ENCODE measurements at regions not wholly inside any gene's neighbourhood (a gene's known extent, or its start where the extent isn't known, plus 50 kb on each side); places are given as distances from the start of the nearest gene placed in this dataset.

DNA sequence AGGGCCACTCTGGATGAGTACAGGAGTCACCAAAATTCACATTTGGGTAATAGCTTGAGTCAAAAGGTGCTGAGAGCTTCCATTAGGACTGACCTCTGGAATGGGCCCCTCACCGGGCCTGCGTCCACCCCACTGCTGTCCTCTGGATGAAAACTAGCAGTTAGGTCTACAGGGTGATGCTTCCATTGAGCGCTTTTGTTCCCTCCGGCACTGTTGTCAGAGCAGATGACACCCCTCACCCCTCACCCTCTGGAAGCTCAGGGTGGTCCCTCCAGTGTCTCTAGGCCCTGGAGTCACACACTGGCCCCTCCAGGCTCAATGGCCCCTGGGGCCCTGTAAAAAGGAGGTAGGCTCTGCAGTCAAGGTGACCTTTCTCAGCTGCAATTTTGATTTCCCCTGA is 187.8 kb upstream of the GPR12 start:
- no peak overlapping the region for H3K4me3 ChIP-seq (ENCODE audit: low read depth, low read length)
- DNase-seq (ENCODE audit: low read depth) = no peak

DNA sequence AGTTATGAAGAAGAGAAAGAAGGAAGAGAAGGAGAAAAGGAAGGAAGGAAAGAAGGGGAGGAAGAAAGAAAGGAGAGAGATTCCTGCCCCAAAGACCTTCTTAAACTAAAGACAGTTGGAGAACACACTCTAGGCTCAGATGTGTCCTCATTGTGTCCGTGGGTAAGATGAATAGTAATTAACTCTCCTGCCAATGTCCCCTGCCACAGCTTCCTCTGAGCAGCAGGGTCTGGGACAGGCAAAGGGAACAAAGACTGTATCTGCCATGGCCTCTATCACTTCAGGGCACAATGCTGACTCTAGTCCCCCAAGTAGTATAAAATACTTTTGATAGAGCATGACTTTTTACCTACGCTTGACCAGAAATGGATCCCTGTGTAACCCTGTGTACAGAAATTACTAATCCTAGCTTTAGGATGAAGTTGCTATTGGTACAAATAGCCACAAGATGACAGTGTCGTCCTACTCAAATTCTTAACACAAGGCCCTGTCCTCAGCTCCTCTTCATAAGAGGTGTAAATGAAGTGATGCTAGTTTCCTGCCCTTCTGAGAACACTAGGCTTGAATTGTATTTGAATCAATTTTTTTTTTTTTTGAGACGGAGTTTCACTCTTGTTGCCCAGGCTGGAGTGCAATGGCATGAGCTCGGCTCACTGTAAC is 186.2 kb upstream of the GPR12 start:
- no peak for DNase-seq (ENCODE audit: low read depth)
- no peak overlapping the region for H3K4me3 ChIP-seq (ENCODE audit: low read depth, low read length)

- DNase-seq (ENCODE audit: low read depth) = no peak
- H3K4me3 ChIP-seq (ENCODE audit: low read depth, low read length) = no peak overlapping the region
Observed at GRCh38 chr13:26943748-26944147, 183.2 kb upstream of the GPR12 start.

- no peak for DNase-seq (ENCODE audit: low read depth)
- no peak overlapping the region for H3K4me3 ChIP-seq (ENCODE audit: low read depth, low read length)
Observed at GRCh38 chr13:26942184-26942583, 181.6 kb upstream of the GPR12 start.

GRCh38 chr13:26941345-26942174 is 181.0 kb upstream of the GPR12 start:
- H3K4me3 ChIP-seq (ENCODE audit: low read depth, low read length) = no peak overlapping the region
- peak; percentile 34 for DNase-seq (ENCODE audit: low read depth)

DNA sequence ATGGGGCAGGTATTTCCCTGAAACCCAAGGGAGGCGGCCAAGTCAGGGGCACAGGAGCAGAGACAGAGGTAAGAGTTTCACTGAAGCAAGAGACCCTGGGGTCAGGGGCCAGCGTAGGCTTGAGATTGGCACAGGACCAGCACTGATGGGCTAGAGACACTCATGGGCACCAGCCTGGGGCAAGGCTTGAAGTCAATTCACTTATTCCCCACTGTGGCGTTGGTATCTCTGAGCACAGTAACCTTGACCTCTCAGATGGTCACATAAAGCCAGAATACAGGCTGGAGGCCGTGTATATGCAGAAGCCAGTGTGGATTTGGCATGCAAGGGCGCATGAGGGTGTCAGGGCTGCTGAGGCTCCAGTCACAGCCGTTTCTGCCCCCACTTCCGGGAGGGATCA is 173.5 kb upstream of the GPR12 start:
- no peak for DNase-seq (ENCODE audit: low read depth)
- H3K4me3 ChIP-seq (ENCODE audit: low read depth, low read length) = no peak overlapping the region

- H3K4me3 ChIP-seq (ENCODE audit: low read depth, low read length) = no peak overlapping the region
Observed at GRCh38 chr13:26932465-26932864, 171.9 kb upstream of the GPR12 start.

GRCh38 chr13:26929971-26930730 is 169.6 kb upstream of the GPR12 start:
- peak overlapping the region; percentile 17 for H3K4me3 ChIP-seq (ENCODE audit: low read depth, low read length)
- no peak for DNase-seq (ENCODE audit: low read depth)

More at GRCh38 chr13:26932465-26932864, 171.9 kb upstream of the GPR12 start:
- DNase-seq (ENCODE audit: low read depth) = no peak

GRCh38 chr13:26927511-26927910 is 166.9 kb upstream of the GPR12 start:
- H3K4me3 ChIP-seq (ENCODE audit: low read depth, low read length) = no peak overlapping the region
- no peak for DNase-seq (ENCODE audit: low read depth)

DNA sequence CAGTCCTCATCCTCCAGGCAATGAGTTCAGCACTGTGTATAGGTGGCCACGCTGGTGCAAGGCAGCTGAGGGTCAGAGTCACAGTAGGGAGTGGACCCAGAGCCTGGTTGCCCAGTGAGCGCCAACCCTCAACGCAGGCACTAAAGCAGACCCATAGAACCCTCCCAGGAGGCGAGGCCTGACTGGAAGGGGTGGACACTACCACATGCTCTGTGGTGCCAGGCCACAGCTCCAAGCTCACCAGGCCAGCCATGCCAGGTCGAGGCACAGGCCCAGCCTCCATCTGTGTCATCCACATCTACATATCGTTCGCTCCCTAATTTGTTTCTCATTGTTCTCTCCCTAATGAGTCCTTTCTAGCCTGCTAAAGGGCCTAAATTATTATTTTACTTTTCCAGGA is 165.8 kb upstream of the GPR12 start:
- H3K4me3 ChIP-seq (ENCODE audit: low read depth, low read length) = no peak overlapping the region
- DNase-seq (ENCODE audit: low read depth) = no peak

DNA sequence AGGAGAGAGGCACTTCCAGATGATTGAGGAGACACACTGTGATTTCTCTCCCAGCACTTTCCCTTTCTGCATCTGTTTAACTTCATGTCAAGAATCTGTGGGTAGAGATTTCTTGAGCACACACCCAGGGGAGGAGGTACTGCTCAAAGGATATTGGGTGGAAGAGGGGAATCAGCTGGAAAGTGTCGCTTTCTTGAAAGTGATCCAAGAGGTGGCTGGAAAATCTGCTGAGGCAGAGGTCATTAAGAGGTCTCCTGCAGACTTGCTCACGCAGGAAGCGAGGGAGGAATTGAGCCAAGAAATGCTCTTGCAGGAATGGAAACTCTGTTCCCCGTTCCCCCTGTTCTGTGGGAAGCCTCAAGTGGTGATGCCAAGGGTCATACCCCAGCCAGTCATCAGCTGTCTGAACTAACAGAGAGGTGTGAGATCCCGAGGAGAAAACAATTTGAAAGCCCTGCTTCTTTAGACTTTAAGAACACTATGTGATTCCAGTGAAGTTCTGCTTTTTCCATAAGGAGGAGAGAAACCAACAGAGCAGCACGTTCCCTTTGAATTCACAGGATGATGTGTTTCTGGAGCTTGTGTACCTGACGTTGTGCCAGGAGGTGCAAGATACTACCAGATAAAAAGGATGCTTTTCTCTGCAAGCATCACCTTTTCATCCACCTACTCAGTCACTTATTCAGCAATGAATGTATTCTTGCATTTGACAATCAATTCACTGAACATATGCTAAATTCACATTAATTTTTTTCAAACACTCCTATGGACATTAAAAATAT is 163.4 kb upstream of the GPR12 start:
- H3K4me3 ChIP-seq (ENCODE audit: low read depth, low read length) = no peak overlapping the region
- peak; percentile 26 for DNase-seq (ENCODE audit: low read depth)

- H3K4me3 ChIP-seq (ENCODE audit: low read depth, low read length) = no peak overlapping the region
- no peak for DNase-seq (ENCODE audit: low read depth)
Observed at GRCh38 chr13:26921918-26922317, 161.3 kb upstream of the GPR12 start.

GRCh38 chr13:26920614-26921355 is 160.2 kb upstream of the GPR12 start:
- H3K4me3 ChIP-seq (ENCODE audit: low read depth, low read length) = no peak overlapping the region
- DNase-seq (ENCODE audit: low read depth) = no peak

DNA sequence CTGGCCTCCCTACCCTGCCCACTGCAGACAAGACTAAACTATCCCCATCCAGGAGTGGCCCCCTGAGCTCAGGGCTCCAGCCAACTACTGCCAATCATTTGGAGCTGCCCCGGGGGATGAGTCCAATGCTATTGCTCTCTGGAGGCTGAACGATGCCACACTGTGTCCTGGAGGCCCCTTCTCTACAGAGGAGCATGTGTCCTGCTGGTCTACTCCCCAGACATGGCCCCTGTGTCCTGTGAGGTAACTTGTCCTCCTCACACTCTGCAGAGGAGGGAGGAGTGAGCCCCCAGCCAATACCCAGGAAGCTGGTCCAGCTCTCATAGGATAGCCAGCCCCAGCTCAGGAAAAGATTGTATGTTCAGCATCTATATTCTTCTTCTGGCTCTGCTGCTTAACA is 159.1 kb upstream of the GPR12 start:
- no peak overlapping the region for H3K4me3 ChIP-seq (ENCODE audit: low read depth, low read length)
- DNase-seq (ENCODE audit: low read depth) = no peak

DNA sequence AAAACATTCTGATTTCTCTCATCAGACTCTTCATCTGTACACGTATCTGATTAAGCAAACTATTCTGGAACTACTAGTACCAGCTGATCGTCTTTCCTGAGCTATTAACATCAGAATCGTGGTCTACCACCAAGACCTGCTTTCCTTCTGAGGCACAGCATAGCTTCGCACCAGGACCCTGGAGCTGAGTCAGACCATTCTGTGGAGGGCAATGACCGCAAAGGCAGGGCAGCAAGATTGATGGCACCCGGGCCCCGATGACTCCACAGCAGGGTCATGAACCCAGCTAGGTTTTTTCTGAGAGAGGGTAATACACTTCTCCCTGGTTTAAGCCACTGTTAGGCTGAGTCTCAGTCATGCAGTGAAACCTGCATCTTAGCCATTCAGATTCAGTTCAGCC is 158.7 kb upstream of the GPR12 start:
- no peak overlapping the region for H3K4me3 ChIP-seq (ENCODE audit: low read depth, low read length)
- no peak for DNase-seq (ENCODE audit: low read depth)

DNA sequence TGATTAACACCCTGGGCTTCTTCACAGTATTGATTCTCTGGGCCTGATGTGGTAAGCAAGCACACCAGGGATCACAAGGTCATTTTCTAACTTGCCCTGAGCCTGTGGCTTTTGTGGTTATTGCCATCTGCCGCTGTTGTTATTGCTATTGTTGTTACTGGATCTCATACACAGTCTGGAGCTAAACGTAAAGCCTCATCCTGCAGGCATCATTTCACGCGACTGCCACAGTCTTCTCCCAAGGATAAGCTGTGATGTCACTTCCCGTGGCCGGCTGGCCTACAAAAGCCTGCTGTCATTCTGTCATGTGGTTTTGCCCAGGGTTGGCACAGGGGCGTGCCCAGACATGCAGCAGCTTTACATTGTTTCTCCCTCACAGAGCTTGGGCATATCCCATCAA is 154.0 kb upstream of the GPR12 start:
- no peak overlapping the region for H3K4me3 ChIP-seq (ENCODE audit: low read depth, low read length)
- DNase-seq (ENCODE audit: low read depth) = no peak

- no peak overlapping the region for H3K4me3 ChIP-seq (ENCODE audit: low read depth, low read length)
- DNase-seq (ENCODE audit: low read depth) = no peak
Observed at GRCh38 chr13:26914148-26914547, 153.6 kb upstream of the GPR12 start.

- DNase-seq (ENCODE audit: low read depth) = no peak
- no peak overlapping the region for H3K4me3 ChIP-seq (ENCODE audit: low read depth, low read length)
Observed at GRCh38 chr13:26910754-26911465, 150.3 kb upstream of the GPR12 start.
